HG02763 (cell line): ENCODE measurements at regions not wholly inside any gene's neighbourhood (a gene's known extent, or its start where the extent isn't known, plus 50 kb on each side); places are given as distances from the start of the nearest gene placed in this dataset.

Experiments used
- ATAC-seq: cut with Tn5 transposase; IDR thresholded peaks from one replicate; pipeline ENCODE4 v1.9.1; 2021; ENCODE audit warnings: mild to moderate bottlenecking, moderate library complexity; ENCODE audit not compliant: unreplicated experiment

DNA sequence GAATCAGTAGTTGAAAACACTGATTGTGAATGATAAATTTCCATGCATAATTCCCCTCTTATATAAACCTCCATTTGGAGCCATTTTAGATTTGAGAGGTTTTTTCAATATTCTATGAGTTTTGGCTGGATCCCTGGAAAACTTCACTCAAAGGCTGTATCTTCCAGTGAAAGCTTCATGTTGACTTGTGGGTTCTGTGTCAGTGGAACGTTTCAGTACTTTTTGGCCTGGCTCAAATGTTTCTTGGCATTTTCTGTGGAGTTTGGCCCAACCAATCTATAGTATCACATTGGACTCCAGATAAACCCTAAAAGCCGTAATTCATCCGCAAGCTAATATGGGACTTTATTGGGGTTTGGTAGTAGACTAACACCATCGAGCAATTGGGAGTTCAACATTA is 172.6 kb upstream of the PRPS1L1 start:
- ATAC-seq: no peak

GRCh38 chr7:18200855-18201254 is 173.2 kb upstream of the PRPS1L1 start:
- no peak for ATAC-seq

DNA sequence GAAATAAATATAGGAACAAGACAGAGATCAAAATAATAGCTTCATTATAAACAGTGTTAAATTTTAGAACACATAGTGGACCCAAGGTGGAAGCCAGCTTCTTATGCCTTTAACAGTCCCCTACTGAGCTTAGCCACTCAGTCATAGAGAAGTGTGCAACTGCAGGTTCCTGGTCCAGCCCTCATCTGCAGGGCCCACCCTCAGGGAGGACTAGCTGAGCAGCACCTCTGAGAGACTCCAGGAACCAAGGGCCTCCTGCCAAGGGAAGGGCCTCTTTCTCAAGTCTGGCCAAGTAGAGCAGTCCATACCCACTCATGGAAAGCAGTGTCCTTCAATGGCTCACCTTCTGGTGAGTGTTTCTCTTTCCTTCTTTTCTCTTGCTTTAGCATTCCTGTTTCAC is 173.7 kb upstream of the PRPS1L1 start:
- no peak for ATAC-seq

- no peak for ATAC-seq
These were observed 174.8 kb upstream of the PRPS1L1 start for GRCh38 chr7:18202315-18203045.

- ATAC-seq: no peak
These were observed 178.7 kb upstream of the PRPS1L1 start for GRCh38 chr7:18206331-18206730.

DNA sequence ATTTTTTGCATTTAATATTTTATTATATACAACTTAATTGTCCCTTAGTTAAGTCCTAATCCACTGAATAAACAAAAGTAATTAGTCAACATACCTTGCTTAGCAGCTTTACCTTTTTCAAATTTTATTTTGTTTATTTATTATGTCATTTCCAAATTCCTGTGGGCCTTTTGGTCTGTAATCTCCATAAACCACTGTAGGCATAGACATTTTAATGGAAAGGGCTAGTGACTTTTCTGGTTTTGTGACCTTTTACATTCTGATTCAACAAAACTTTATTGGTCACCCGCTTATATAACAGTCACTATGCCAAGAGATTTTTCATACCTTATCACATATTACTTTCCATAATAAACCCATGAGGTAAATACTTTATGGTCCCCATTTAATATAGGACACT is 181.3 kb upstream of the PRPS1L1 start:
- ATAC-seq: no peak

DNA sequence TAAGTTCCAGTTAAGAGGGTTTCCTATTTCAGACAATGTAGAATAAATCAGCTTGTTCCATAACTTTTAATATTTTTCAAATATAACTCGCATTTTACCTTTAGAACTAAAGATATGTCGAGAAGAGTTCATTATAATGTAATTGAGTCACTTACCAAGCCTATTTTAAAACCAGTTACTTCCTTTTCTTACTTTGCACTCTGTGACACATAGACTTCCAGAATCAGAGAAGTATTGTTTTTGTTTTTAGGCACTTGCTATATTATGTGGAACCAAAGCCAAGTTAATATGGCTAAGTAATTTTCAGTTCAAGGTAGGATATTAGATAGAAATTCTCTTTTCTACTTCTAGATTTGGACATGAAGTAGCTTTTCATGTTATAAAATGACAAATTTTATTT is 182.7 kb upstream of the PRPS1L1 start:
- no peak for ATAC-seq

- no peak for ATAC-seq
These were observed 183.1 kb upstream of the PRPS1L1 start for GRCh38 chr7:18210788-18211187.

- no peak for ATAC-seq
These were observed 184.7 kb upstream of the PRPS1L1 start for GRCh38 chr7:18212308-18212707.

DNA sequence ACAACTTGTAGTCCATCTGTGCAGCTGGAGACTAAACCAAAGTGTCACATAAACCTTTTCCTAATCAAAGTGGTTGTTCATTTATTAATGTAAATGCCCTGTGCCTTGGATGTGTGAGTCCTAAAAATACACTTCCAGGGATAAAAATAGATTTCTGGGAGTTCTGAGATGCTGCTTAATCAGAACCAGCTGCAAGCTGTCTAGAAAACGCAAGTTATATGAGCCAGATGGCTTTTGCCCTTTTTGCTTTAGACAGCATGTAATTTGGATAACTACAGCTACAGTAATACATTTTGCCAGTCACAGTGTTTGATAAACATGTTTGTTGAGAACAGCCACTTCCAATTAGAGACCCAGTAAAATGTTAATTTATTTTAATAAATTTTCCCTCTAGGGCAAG is 185.1 kb upstream of the PRPS1L1 start:
- ATAC-seq: no peak

GRCh38 chr7:18213652-18214051 is 186.0 kb upstream of the PRPS1L1 start:
- no peak for ATAC-seq

DNA sequence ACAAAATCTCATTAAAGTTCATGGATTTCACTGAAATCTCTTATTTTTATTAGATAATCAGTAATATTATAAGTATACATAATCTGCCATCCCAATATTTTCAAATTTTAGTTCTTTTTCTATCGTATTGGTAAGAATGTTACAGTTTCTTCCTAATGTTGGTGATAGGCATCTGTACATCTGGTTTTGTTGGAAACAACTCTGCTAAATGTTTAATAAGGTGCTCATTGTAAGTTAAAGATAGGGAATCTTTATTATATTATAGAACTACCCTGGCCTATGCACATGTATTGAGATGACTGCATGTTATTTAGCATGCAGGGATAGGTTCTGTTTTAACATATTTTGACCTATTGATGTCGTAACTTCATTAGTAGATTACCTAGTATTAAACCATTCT is 188.6 kb upstream of the PRPS1L1 start:
- no peak for ATAC-seq

DNA sequence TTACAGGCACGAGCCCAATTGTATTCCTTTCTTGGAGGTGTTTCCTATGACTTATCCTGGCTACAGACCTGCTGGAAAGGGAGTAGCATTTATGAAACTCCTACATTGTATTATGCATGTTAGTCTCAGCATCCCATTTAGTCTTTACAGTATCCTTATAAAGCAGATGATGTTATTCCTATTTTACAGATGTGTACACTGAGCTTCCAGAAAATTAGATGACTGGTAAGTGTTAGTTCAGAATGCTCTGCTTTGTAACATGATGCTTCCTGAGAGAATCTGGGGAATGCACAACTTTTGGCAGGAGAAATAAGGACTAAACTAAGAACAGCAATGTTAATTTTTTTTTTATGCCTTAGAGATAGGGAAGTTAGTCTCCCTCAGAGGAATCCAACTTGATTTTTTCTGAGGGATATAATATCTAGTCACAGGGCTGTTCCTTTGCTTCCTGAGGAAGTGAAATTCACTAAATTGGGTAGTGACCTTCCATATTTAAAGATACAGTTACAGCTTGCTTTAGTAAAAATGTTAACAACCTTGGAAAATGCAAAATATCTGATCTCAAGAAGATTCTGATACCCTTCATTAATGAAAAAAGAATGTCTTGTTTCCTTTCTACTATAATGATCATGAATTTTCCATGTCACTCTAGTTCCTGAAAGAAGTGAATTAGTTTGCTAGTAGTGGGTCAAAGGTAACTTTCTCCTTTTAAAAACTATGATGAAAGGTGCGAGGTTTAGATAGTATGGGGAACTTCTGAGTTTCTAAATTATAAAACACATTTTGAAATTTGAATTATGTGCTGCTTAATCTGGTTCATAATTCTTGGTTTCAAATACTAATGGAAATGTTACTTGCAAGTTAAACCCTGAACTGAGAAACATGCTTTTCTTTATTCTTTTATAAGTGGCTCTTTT is 194.0 kb upstream of the PRPS1L1 start:
- ATAC-seq: no peak

DNA sequence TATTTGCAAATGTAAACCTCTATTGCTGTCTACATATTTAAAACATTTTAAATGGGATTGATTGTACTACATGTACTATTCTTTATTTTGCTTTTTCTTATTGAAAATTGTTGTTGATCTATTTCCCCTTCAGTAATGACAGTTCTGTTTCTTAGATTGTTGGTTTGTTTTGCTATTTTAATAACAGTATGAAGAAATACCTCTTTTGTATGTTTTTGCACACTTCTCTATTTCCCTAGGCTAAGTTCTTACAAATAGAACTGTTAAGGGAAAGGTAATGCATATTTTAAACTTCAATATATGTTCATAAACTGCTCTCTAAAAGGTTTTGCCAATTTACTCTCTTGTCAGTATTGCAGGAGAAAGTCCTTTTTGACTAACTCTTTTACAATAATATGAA is 195.0 kb upstream of the PRPS1L1 start:
- no peak for ATAC-seq

GRCh38 chr7:18224138-18224537 is 196.5 kb upstream of the PRPS1L1 start:
- no peak for ATAC-seq

DNA sequence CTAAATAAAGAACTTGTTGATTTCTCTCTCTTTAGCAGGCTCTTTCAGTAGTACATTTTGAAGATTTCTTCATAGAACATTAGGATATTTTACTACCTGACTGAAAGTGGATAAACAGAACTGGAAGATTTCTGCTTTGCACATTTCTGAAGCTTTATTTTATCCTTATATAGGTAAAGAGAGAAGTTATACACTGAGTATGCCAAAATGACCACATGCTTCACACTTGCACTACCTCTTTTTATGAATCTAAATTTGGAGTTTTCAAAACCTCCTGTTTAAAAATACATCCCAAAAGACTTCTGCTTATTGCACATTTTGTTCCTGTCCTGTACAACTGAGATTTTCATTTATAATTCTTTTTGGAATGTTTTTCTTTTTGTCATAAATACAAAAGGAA is 197.4 kb upstream of the PRPS1L1 start:
- no peak for ATAC-seq

- no peak for ATAC-seq
These were observed 199.0 kb upstream of the PRPS1L1 start for GRCh38 chr7:18226598-18226997.

- no peak for ATAC-seq
These were observed 201.0 kb upstream of the PRPS1L1 start for GRCh38 chr7:18228686-18229085.

DNA sequence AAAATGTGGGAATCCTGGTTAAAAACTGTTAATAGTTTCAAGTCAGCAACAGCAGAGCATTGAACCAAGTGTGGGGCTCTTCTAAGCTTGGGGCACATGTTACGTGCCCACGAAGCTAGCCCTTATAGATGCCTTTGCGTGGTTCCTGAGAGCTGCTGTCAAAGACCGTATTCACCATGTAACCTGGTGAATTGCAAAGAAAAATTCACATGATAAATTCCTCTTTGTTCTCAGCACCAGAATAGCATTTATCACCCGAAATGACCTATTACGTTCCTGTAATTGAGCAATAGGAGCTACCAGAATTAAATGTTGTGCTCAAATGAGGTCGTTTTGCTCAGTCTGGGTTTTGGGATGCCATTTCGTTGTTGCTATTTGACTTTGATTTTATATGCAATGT is 202.6 kb upstream of the PRPS1L1 start:
- ATAC-seq: no peak

- no peak for ATAC-seq
These were observed 204.2 kb upstream of the PRPS1L1 start for GRCh38 chr7:18231854-18232253.

GRCh38 chr7:18234519-18234918 is 206.9 kb upstream of the PRPS1L1 start:
- no peak for ATAC-seq

GRCh38 chr7:18235819-18236218 is 208.2 kb upstream of the PRPS1L1 start:
- no peak for ATAC-seq
